ENCODE measurements at regions not wholly inside any gene's neighbourhood (a gene's known extent, or its start where the extent isn't known, plus 50 kb on each side); places are given as distances from the start of the nearest gene placed in this dataset.
A peak's percentile ranks its signal among the peaks of the same experiment; 100 is the strongest.

- DNase-seq: no peak
Measured at GRCh38 chr10:131446171-131446570, 134.7 kb upstream of the TCERG1L start.

- DNase-seq: no peak
Measured at GRCh38 chr10:131448171-131448570, 136.7 kb upstream of the TCERG1L start.

DNA sequence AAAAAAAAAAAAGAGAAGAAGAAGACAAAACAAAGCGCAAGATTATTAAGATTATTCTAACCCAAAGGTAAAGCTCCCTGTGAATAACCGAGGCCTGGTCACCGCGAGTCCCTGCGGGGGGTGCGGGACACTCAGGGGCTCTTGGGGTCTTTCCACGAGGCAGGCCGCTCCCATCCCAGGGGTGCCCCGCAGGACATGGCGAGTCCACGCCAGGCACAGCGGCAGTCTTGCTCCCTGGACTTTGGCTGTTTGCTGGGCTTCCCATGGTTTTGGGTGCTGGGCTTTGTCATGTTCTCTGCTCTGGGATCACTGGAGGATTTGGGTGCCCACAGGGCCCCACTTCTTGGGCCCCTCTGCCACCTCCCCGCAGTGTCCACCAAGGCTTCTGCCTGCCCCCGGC, 137.4 kb upstream of the TCERG1L start:
- DNase-seq: no peak

GRCh38 chr10:131450216-131450765, 138.8 kb upstream of the TCERG1L start:
- DNase-seq: no peak

- no peak for DNase-seq
Measured at GRCh38 chr10:131451407-131452015, 140.0 kb upstream of the TCERG1L start.

DNA sequence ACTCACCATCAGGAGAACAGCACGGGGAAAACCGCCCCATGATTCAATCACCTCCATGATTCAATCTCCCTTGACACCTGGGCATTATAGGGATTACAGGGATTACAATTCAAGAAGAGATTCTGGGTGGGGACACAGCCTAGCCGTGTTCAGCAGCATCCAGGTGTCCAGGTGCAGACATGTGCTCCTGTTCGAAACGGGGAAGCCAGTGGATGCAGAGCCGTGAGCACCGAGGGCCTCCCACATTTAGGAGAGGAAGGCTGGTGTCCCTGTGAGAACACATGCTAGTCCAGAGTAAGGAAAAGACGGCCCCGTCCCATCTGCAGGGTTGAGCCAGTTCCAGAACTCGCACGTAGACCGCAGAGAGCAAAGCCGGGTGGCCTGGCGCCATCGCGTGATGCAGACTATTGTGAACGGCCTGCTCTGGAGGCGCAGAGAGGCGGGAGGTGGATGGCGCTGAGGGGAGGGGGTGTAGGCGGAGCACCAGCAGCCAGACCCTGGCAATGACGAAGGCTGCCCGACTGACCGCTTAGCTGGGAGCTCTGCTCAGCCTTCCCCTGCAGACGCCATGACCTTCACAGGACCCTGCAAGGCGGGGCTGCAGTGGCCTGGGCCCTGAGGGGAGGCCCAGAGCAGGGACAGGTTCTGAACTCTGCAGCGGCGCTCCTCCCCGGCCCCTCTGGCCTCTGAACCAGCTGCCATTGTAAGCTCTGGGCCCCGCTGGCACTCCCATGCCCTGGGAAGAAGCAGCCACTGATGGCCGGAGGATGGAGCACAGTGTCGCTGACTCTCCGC, 141.6 kb upstream of the TCERG1L start:
- DNase-seq: no peak

DNA sequence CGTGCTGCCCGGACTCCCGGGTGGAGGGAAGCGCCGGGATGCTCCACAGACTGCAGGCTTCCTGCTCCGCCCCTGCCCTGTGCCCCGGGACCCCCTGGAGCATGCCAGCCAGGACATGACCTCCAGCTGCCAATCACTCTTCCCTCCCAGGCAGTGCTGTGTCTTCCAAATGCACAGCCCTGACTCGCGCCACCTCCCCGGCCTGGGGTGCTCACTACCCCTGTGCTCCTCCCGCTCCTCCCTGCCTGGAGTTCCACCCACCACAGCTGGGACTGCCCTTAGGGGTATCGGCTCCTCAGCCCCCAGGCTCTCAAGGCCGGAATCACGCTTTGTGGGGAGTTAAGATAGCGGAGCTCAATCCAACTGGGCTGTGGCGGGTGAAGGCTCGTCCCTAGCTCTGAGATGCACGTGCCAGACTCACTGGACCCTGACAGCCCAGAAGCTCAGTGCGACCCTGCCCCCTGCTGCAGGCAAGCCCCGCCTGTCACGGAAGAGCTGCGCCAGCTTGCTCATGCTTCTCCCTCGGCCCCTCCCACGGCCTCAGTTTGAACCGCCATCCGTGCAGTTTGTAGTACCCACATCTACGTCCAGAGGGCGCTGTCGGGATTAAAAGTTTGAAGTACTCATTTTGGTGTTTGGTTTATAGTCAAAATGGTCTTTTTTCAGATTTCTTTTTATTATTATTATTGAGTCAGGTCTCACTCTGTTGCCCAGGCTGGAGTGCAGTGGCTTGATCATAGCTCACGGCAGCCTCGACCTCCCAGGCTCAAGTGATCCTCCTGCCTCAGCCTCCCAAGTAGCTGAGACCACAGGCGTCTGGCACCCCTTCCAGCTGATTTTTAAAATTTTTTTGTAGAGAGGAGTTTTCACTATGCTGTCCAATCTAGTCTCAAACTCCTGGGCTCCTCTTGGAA, 142.5 kb upstream of the TCERG1L start:
- DNase-seq: peak; percentile 84 to 85

GRCh38 chr10:131456411-131456810, 144.9 kb upstream of the TCERG1L start:
- DNase-seq: no peak

DNA sequence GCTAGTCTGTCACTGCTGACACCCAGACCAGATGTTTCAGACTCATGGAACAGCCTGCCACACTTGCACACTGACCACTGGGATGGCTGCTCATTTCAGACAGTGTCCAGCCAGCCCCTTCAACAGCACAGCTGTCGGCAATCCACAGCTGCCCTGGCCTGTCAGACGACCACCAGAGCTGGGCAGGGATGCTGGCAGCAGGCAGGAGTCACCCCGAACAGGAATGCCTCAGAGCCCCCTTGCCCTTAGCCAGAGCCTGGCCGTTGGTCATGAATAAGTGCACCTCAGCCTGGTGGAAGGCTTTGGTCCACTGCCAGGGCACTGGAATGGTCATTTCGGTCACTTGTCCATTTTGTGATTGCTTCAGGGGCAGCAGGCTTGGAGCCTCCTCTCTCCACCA, 149.6 kb upstream of the TCERG1L start:
- DNase-seq: no peak

- DNase-seq: no peak
Measured at GRCh38 chr10:131464789-131465188, 153.3 kb upstream of the TCERG1L start.

GRCh38 chr10:131469551-131469950, 158.0 kb upstream of the TCERG1L start:
- DNase-seq: no peak

DNA sequence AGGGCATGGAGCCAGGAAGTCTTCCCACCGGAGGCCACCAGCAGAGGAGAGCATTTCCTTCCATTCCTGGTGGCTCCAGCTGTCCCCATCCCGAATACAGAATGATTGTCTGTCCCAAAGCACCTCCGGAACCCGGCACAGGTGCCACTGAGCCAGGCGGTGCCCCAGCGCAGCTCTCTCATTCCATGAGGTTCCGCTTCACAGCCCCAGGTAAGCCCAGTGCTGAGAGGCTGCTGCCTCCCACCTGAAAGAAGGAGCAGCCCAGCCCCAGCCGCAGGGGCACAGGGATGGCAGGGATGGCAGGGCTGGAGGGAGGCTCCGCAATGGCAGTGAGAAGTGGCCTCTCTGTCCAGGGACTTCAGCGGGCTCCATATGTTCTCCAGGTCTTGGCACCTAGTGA, 162.1 kb upstream of the TCERG1L start:
- no peak for DNase-seq

DNA sequence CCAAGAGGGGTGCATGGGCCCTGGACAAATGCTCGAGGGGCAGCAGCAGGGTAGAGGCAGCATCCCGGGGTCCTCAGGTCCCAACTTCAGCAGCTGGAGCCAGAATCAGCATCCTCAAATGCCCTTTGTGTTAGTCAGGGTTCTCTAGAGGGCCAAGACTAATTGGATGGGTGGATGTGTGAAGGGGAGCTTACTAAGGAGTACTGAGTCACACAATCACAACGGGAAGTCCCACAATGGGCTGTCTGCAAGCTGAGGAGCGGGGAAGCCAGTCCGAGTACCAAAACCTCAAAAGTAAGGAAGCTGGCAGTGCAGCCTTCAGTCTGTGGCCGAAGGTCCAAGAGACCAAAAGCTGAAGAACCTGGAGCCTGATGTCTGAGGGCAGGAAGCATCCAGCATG, 162.9 kb upstream of the TCERG1L start:
- DNase-seq: no peak

DNA sequence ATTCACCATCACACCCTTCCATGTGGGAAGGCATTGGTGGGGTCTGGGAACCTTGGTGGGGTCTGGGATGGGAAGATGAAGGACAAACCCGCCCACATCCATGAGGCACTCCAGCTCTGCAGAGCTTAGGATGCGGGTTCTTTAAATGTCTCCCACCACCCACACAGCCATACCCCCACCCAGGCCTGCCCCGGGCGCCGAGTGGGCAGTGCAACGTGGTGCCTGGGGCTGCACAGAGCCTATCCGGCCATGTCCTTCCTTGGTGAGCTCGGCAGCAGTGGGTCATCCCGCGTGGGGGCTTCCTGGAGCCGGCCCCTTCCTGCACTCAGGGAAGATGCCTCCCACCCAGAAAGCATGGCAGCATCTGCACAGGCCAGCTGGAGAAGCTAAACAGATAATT, 163.5 kb upstream of the TCERG1L start:
- DNase-seq: no peak

- no peak for DNase-seq
Measured at GRCh38 chr10:131475803-131476202, 164.3 kb upstream of the TCERG1L start.

GRCh38 chr10:131477457-131478121, 166.1 kb upstream of the TCERG1L start:
- no peak for DNase-seq

GRCh38 chr10:131478377-131478989, 167.0 kb upstream of the TCERG1L start:
- no peak for DNase-seq

DNA sequence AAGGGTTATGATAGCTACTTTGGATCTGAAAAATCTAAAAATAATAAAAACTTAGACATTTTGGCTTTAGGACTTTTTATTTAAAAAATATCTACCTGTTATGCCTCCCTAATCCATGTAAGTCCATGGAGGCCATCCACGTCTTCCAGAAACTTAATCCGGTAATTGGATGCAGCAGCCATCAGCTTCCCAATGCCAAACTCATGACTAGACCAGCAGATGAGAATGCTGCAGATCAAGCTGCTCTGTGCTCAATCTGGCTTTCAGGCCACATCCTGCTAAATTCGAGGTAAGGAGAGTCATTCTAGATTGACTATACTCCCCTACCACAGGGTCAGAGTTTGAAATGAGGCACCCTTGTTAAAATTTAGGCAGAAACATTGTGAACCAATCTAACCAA, 168.5 kb upstream of the TCERG1L start:
- DNase-seq: no peak

GRCh38 chr10:131480861-131481260, 169.3 kb upstream of the TCERG1L start:
- no peak for DNase-seq

GRCh38 chr10:131485732-131486131, 174.2 kb upstream of the TCERG1L start:
- no peak for DNase-seq

DNA sequence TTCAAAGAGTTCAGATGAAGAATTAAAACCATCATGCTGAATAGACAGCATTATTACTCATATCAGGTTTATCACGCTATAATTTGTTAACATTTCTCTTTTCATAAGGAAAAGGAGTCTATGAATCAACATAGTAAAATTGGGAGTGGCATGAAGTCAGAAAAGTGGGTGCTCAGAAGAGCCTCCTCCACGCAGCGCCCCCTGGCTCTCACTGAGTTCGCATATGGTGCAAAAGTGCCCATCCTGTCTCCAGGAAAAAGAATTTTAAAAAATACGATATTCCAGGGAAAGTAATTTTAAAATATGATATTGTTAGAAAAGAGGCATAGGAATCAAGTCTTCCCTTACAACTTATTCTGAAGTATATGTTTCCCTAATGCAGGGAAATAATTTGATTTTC, 176.3 kb upstream of the TCERG1L start:
- no peak for DNase-seq

DNA sequence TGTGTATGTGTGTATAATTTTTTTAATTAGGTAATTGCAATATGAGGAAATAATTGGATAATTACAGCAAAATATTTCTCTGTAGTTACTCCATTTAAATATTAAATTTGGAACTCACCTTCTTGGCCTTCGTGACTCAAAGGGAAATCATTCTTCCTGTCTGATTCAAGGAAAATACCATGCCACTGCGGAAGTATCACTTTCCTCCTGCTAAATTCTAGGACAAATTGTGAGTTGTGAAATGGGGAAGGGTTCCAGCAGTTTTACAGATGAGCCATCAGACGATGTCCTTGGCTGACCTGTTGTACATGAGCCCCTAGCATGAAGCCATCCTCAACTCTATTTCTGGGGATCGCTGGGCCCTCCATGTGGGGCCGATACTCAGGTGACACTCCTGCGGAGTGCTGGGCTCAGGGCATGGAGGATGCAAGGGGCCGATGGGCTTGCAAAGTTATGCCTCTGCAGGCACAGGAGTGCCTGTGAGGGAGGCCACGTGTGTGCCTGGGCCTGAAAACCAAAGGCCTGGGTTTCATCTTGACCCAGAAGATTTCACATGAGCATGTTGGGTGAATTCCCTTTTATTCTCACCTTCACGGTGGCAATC, 179.6 kb upstream of the TCERG1L start:
- no peak for DNase-seq
